ENCODE measurements at regions not wholly inside any gene's neighbourhood (a gene's known extent, or its start where the extent isn't known, plus 50 kb on each side); places are given as distances from the start of the nearest gene placed in this dataset.

GRCh38 chr1:8252266-8252951, 65.5 kb upstream of the SLC45A1 start:
- H3K36me3 ChIP-seq = no peaks in the 10 kb centered on the region
- TF ChIP-seq CTCF (IDR thresholded peaks at IDR 0.05) (no peak), POLR2A (IDR thresholded peaks at IDR 0.05) (no peak)
- no peaks in the 10 kb centered on the region for H3K27me3 ChIP-seq
- DNase-seq (peak; percentile 49 to 78 (median 78)), ATAC-seq (peak; percentile 63 to 81 (median 72))
- WGBS (ENCODE audit: insufficient coverage, low coverage, low lambda C conversion rate, missing lambda C conversion rate) = 43% methylated on average over 5 of the region's 13 CpGs
- intact Hi-C loops (cut with DNase I) = no loop called here
- H3K27ac ChIP-seq = peak overlapping the region in 2 of 3 donors; percentile 49 to 69
- peaks cover 0 to 42% (median 21%) of the 10 kb centered on the region in 4 donors for H3K4me1 ChIP-seq
- no peaks in the 10 kb centered on the region for H3K9me3 ChIP-seq
- no peak overlapping the region for H3K4me3 ChIP-seq

GRCh38 chr1:8251635-8252034, 66.3 kb upstream of the SLC45A1 start:
- Histone ChIP-seq H3K4me1 (peaks cover 0 to 36% (median 18%) of the 10 kb centered on the region in 4 donors), H3K36me3 (no peaks in the 10 kb centered on the region), H3K27ac (peak overlapping the region in 2 of 3 donors; percentile 49 to 69), H3K27me3 (no peaks in the 10 kb centered on the region), H3K9me3 (no peaks in the 10 kb centered on the region), H3K4me3 (no peak overlapping the region)
- ATAC-seq (no peak), DNase-seq (no peak)
- 94% methylated on average over 6 of the region's 9 CpGs for WGBS (ENCODE audit: insufficient coverage, low coverage, low lambda C conversion rate, missing lambda C conversion rate)
- no peak for TF ChIP-seq POLR2A (IDR thresholded peaks at IDR 0.05)
- intact Hi-C loops (cut with DNase I) = no loop called here

- intact Hi-C loops (cut with DNase I) = no loop called here
- TF ChIP-seq CTCF (IDR thresholded peaks at IDR 0.05) = no peak
- no peak for TF ChIP-seq POLR2A (IDR thresholded peaks at IDR 0.05)
- Histone ChIP-seq H3K4me1 (peaks cover 0 to 26% (median 12%) of the 10 kb centered on the region in 4 donors), H3K4me3 (no peak overlapping the region), H3K36me3 (no peaks in the 10 kb centered on the region), H3K9me3 (no peaks in the 10 kb centered on the region), H3K27ac (peak overlapping the region in 1 of 3 donors; percentile 8), H3K27me3 (no peaks in the 10 kb centered on the region)
- ATAC-seq (no peak), DNase-seq (no peak)
- 39% methylated on average over 3 of the region's 4 CpGs for WGBS (ENCODE audit: insufficient coverage, low coverage, low lambda C conversion rate, missing lambda C conversion rate)
Measured at GRCh38 chr1:8249838-8250237, 68.1 kb upstream of the SLC45A1 start.

- ATAC-seq (peak; percentile 46 to 61 (median 56)), DNase-seq (no peak)
- peaks cover 0 to 26% (median 12%) of the 10 kb centered on the region in 4 donors for H3K4me1 ChIP-seq
- WGBS (ENCODE audit: insufficient coverage, low coverage, low lambda C conversion rate, missing lambda C conversion rate) = 38% methylated on average over 10 of the region's 10 CpGs
- H3K27me3 ChIP-seq = no peaks in the 10 kb centered on the region
- peak overlapping the region; percentile 68 to 88 (median 75) for H3K27ac ChIP-seq
- TF ChIP-seq CTCF (IDR thresholded peaks at IDR 0.05) (no peak), POLR2A (IDR thresholded peaks at IDR 0.05) (no peak)
- intact Hi-C loops (cut with DNase I) = no loop called here
- no peaks in the 10 kb centered on the region for H3K36me3 ChIP-seq
- no peaks in the 10 kb centered on the region for H3K9me3 ChIP-seq
- H3K4me3 ChIP-seq = peak overlapping the region in 1 of 3 donors; percentile 11
Measured at GRCh38 chr1:8247811-8248436, 70.0 kb upstream of the SLC45A1 start.

- peaks cover 0 to 34% (median 13%) of the 10 kb centered on the region in 4 donors for H3K4me1 ChIP-seq
- no peak overlapping the region for H3K27ac ChIP-seq
- H3K36me3 ChIP-seq = no peaks in the 10 kb centered on the region
- H3K27me3 ChIP-seq = no peaks in the 10 kb centered on the region
- intact Hi-C loops (cut with DNase I) = no loop called here
- H3K9me3 ChIP-seq = no peaks in the 10 kb centered on the region
- H3K4me3 ChIP-seq = no peak overlapping the region
- 84% methylated on average over 4 of the region's 4 CpGs for WGBS (ENCODE audit: insufficient coverage, low coverage, low lambda C conversion rate, missing lambda C conversion rate)
- ATAC-seq = no peak
- TF ChIP-seq POLR2A (IDR thresholded peaks at IDR 0.05) = no peak
- TF ChIP-seq CTCF (IDR thresholded peaks at IDR 0.05) = no peak
- no peak for DNase-seq
Measured at GRCh38 chr1:8244304-8244703, 73.6 kb upstream of the SLC45A1 start.
